Smooth muscle cell (in vitro differentiated cells): ENCODE measurements at regions not wholly inside any gene's neighbourhood (a gene's known extent, or its start where the extent isn't known, plus 50 kb on each side); places are given as distances from the start of the nearest gene placed in this dataset.
"Not testable (repeated sequence)": the region's sequence is repeated elsewhere in the genome, so short reads cannot be mapped to it uniquely, and the experiment has no call there.

Experiments used
- DNase-seq: peaks from one replicate; lab custom pipeline; 2025; ENCODE audit not compliant: unreplicated experiment; lab: John Stamatoyannopoulos, UW
- H2AFZ ChIP-seq: fragments of 200-600 bp; sonication (generic); 2 replicates; pipeline ENCODE4 v1.6.0; 2016; ENCODE audit warnings: antibody characterized with exemption, low read depth, mild to moderate bottlenecking
- H3F3A ChIP-seq: fragments of 200-600 bp; sonication (generic); 2 replicates; pipeline ENCODE4 v1.6.0; 2017; ENCODE audit warnings: antibody characterized with exemption, low read depth
- H3K27ac ChIP-seq: fragments of 200-600 bp; sonication (generic); 2 replicates; pipeline ENCODE4 v1.5.1; 2016; ENCODE audit warnings: low read depth, mild to moderate bottlenecking
- H3K27me3 ChIP-seq: fragments of 200-600 bp; sonication (generic); 2 replicates; pipeline ENCODE4 v1.6.1; 2016; ENCODE audit warnings: low read depth, mild to moderate bottlenecking
- H3K36me3 ChIP-seq: fragments of 200-600 bp; sonication (generic); 2 replicates; pipeline ENCODE4 v1.5.1; 2016; ENCODE audit warnings: low read depth
- H3K4me1 ChIP-seq: fragments of 200-600 bp; sonication (generic); 2 replicates; pipeline ENCODE4 v1.5.1; 2016; ENCODE audit warnings: low read depth
- H3K4me2 ChIP-seq: fragments of 200-600 bp; sonication (generic); 2 replicates; pipeline ENCODE4 v1.6.0; 2016; ENCODE audit warnings: mild to moderate bottlenecking
- H3K4me3 ChIP-seq: fragments of 200-600 bp; sonication (generic); 2 replicates; pipeline ENCODE4 v1.5.1; 2016; ENCODE audit warnings: mild to moderate bottlenecking
- H3K79me2 ChIP-seq: fragments of 200-600 bp; sonication (generic); 2 replicates; pipeline ENCODE4 v1.6.0; 2016; ENCODE audit warnings: low read depth, mild to moderate bottlenecking
- H3K9ac ChIP-seq: fragments of 200-600 bp; sonication (generic); 2 replicates; pipeline ENCODE4 v1.6.0; 2016; ENCODE audit warnings: low read depth
- H3K9me3 ChIP-seq: fragments of 200-600 bp; sonication (generic); replicated peaks from 2 replicates; pipeline ENCODE4 v1.5.1; 2016; ENCODE audit warnings: low read depth
- H4K20me1 ChIP-seq: fragments of 200-600 bp; sonication (generic); 2 replicates; pipeline ENCODE4 v1.6.0; 2016; ENCODE audit warnings: low read depth
- CTCF ChIP-seq: fragments of 200-600 bp; sonication (generic); IDR thresholded peaks from 2 replicates; pipeline ENCODE4 v1.5.1; 2017; ENCODE audit warnings: borderline replicate concordance, mild to moderate bottlenecking, antibody characterized with exemption; ENCODE audit not compliant: insufficient read depth, poor library complexity, severe bottlenecking
- WGBS: methylation state at CpG from one replicate; pipeline ENCODE4 v1.1.7; 2016; ENCODE audit warnings: low lambda C conversion rate; 5-methylcytosine and 5-hydroxymethylcytosine counted together

GRCh38 chr16:65312795-65313194, 190.9 kb upstream of the CDH11 start:
- Histone ChIP-seq H3K36me3 (no peaks in the 10 kb centered on the region), H3K4me1 (peaks cover 12% of the 10 kb centered on the region), H4K20me1 (peaks cover 48% of the 10 kb centered on the region), H3K9ac (no peak overlapping the region), H3K79me2 (peaks cover 40% of the 10 kb centered on the region), H3F3A (peaks cover 24% of the 10 kb centered on the region), H2AFZ (no peak overlapping the region), H3K9me3 (no peaks in the 10 kb centered on the region), H3K4me2 (peak overlapping the region; percentile 76), H3K27ac (peak overlapping the region; percentile 86), H3K4me3 (no peak overlapping the region), H3K27me3 (no peaks in the 10 kb centered on the region)
- 64% methylated on average over 3 of the region's 3 CpGs for WGBS
- no peak for TF ChIP-seq CTCF
- DNase-seq = no peak

GRCh38 chr16:65312071-65312470, 190.2 kb upstream of the CDH11 start:
- 10% methylated on average over 1 of the region's 1 CpG for WGBS
- peaks cover 48% of the 10 kb centered on the region for H4K20me1 ChIP-seq
- no peak overlapping the region for H2AFZ ChIP-seq
- peaks cover 24% of the 10 kb centered on the region for H3F3A ChIP-seq
- H3K4me2 ChIP-seq = peak overlapping the region; percentile 76
- no peaks in the 10 kb centered on the region for H3K36me3 ChIP-seq
- H3K27ac ChIP-seq = peak overlapping the region; percentile 86
- H3K79me2 ChIP-seq = peaks cover 34% of the 10 kb centered on the region
- no peak overlapping the region for H3K9ac ChIP-seq
- TF ChIP-seq CTCF = no peak
- no peak for DNase-seq
- no peaks in the 10 kb centered on the region for H3K27me3 ChIP-seq
- H3K4me1 ChIP-seq = peaks cover 11% of the 10 kb centered on the region
- no peak overlapping the region for H3K4me3 ChIP-seq
- H3K9me3 ChIP-seq = no peaks in the 10 kb centered on the region

- peaks cover 62% of the 10 kb centered on the region for H4K20me1 ChIP-seq
- DNase-seq, H2AFZ ChIP-seq, H3K27me3 ChIP-seq, H3K4me3 ChIP-seq, H3K9ac ChIP-seq, H3K9me3 ChIP-seq, H3K36me3 ChIP-seq: not testable (repeated sequence)
- WGBS = 46% methylated on average over 1 of the region's 1 CpG
- H3K4me1 ChIP-seq = peaks cover 11% of the 10 kb centered on the region
- peak overlapping the region; percentile 86 for H3K27ac ChIP-seq
- peaks cover 30% of the 10 kb centered on the region for H3K79me2 ChIP-seq
- peak overlapping the region; percentile 76 for H3K4me2 ChIP-seq
- peaks cover 33% of the 10 kb centered on the region for H3F3A ChIP-seq
These were observed 188.6 kb upstream of the CDH11 start for GRCh38 chr16:65310491-65310890.

- H3K4me3 ChIP-seq = no peak overlapping the region
- peaks cover 33% of the 10 kb centered on the region for H3F3A ChIP-seq
- H4K20me1 ChIP-seq = peaks cover 74% of the 10 kb centered on the region
- no peaks in the 10 kb centered on the region for H3K36me3 ChIP-seq
- no peaks in the 10 kb centered on the region for H3K9me3 ChIP-seq
- no peak overlapping the region for H2AFZ ChIP-seq
- no peak for TF ChIP-seq CTCF
- H3K27me3 ChIP-seq = no peaks in the 10 kb centered on the region
- H3K79me2 ChIP-seq = peaks cover 34% of the 10 kb centered on the region
- peak overlapping the region; percentile 30 for H3K27ac ChIP-seq
- 67% methylated on average over 4 of the region's 4 CpGs for WGBS
- DNase-seq = no peak
- peak overlapping the region; percentile 29 for H3K4me2 ChIP-seq
- H3K4me1 ChIP-seq = peaks cover 11% of the 10 kb centered on the region
- H3K9ac ChIP-seq = no peak overlapping the region
These were observed 187.5 kb upstream of the CDH11 start for GRCh38 chr16:65309354-65309753.
